C4-2B (cell line): ENCODE measurements at regions not wholly inside any gene's neighbourhood (a gene's known extent, or its start where the extent isn't known, plus 50 kb on each side); places are given as distances from the start of the nearest gene placed in this dataset.

Experiments
- ZFX ChIP-seq: fragments of 450-650 bp; IDR thresholded peaks from 2 replicates; pipeline ENCODE4 v1.6.1; 2017
- TF ChIP-seq, protein P1 (sequence below): fragments of 450-650 bp; conservative IDR thresholded peaks from 2 replicates; pipeline ENCODE4 v1.5.1; 2017; ENCODE audit warnings: mild to moderate bottlenecking

DNA sequence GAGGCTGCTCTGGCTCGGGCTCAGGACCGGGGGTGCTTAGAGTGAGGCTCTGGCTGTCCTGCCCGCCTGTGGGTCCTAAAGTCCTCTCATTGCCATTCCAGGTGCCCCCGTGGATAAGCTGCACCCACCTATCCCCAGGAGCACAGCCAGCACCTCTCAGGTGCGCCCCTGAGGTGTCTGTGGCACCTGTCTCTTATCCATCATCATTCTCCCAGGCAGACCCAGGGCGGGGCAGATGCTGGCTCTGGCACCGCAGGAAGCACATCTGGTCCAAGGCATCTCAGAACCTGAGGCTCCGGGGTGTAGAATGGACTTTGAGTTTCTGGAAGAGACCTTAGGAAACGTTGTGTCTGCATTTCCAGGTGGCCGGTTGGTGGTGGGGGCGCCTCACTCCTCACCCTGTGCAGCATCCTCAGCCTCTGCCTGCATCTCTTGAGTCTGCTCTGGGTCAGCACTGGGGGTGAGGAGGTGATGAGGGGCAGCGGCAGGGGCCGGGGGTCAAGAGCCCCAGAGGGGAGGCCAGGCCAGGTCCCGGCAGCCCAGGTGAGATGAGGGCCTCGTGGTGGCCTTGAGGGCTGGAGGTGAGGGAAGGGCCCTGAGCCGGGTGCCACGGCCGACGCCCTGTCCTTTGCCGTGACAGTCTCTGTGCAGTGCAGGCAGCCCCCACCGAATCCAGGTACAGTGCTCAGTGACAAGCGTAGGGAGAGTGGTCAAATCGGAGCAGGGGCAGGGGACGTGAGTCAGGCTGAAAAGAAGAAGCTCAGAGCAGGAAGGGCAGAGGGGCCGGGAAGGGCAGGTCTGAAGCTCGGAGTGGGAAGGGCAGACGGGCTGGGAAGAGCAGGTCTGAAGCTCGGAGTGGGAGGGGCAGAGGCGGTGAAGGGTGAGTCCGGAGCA lies 173.5 kb downstream of the NPIPB11 start:
- TF ChIP-seq, protein P1, sequence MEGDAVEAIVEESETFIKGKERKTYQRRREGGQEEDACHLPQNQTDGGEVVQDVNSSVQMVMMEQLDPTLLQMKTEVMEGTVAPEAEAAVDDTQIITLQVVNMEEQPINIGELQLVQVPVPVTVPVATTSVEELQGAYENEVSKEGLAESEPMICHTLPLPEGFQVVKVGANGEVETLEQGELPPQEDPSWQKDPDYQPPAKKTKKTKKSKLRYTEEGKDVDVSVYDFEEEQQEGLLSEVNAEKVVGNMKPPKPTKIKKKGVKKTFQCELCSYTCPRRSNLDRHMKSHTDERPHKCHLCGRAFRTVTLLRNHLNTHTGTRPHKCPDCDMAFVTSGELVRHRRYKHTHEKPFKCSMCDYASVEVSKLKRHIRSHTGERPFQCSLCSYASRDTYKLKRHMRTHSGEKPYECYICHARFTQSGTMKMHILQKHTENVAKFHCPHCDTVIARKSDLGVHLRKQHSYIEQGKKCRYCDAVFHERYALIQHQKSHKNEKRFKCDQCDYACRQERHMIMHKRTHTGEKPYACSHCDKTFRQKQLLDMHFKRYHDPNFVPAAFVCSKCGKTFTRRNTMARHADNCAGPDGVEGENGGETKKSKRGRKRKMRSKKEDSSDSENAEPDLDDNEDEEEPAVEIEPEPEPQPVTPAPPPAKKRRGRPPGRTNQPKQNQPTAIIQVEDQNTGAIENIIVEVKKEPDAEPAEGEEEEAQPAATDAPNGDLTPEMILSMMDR: no peak
- no peak for TF ChIP-seq ZFX
